ENCODE measurements at regions not wholly inside any gene's neighbourhood (a gene's known extent, or its start where the extent isn't known, plus 50 kb on each side); places are given as distances from the start of the nearest gene placed in this dataset.

- Histone ChIP-seq H3K4me3 (no peak overlapping the region), H3K36me3 (no peaks in the 10 kb centered on the region), H3K4me1 (no peaks in the 10 kb centered on the region), H3K27me3 (no peaks in the 10 kb centered on the region), H3K27ac (no peak overlapping the region), H3K9me3 (no peaks in the 10 kb centered on the region)
- no peak for DNase-seq
- TF ChIP-seq CTCF (IDR thresholded peaks at IDR 0.05) (no peak), POLR2A (IDR thresholded peaks at IDR 0.05) (no peak)
These were observed 1052.0 kb downstream of the TAF11L14 start for GRCh38 chr5:18686253-18686652.

GRCh38 chr5:18687429-18687828 is 1053.2 kb downstream of the TAF11L14 start:
- no peak for TF ChIP-seq CTCF (IDR thresholded peaks at IDR 0.05)
- no peak for TF ChIP-seq POLR2A (IDR thresholded peaks at IDR 0.05)

DNA sequence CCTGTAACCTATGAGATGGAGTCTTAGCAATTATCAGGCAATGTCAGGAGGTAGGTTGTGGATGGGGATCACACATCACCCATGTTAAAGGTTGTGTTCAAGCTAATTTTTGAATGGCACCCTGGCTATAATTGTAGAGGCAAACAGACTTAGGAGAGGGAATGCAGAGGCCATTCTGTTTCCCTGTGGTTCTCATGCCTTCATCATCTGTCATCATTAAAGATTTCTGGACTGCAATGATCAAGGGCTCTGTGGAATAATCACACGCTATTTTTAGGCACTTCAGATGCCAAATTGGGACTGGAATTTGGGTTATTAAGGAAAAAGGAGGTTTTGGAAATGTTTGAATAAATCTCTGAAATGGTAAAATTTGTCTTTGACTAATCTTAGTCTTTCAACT is 1065.4 kb downstream of the TAF11L14 start:
- H3K4me1 ChIP-seq, result no peaks in the 10 kb centered on the region
- H3K27ac ChIP-seq, result no peak overlapping the region
- no peak for TF ChIP-seq POLR2A (IDR thresholded peaks at IDR 0.05)
- TF ChIP-seq CTCF (IDR thresholded peaks at IDR 0.05), result no peak
- no peaks in the 10 kb centered on the region for H3K27me3 ChIP-seq
- no peaks in the 10 kb centered on the region for H3K9me3 ChIP-seq
- no peak overlapping the region for H3K4me3 ChIP-seq
- H3K36me3 ChIP-seq, result no peaks in the 10 kb centered on the region
- DNase-seq, result no peak

More at GRCh38 chr5:18687429-18687828, 1053.2 kb downstream of the TAF11L14 start:
- Histone ChIP-seq H3K27ac (no peak overlapping the region), H3K36me3 (no peaks in the 10 kb centered on the region), H3K4me1 (no peaks in the 10 kb centered on the region), H3K27me3 (no peaks in the 10 kb centered on the region), H3K9me3 (no peaks in the 10 kb centered on the region), H3K4me3 (no peak overlapping the region)
- no peak for DNase-seq

- H3K27me3 ChIP-seq, result no peaks in the 10 kb centered on the region
- H3K27ac ChIP-seq, result no peak overlapping the region
- DNase-seq, result no peak
- TF ChIP-seq POLR2A (IDR thresholded peaks at IDR 0.05), result no peak
- TF ChIP-seq CTCF (IDR thresholded peaks at IDR 0.05), result no peak
- no peaks in the 10 kb centered on the region for H3K36me3 ChIP-seq
- no peaks in the 10 kb centered on the region for H3K9me3 ChIP-seq
- no peaks in the 10 kb centered on the region for H3K4me1 ChIP-seq
- H3K4me3 ChIP-seq, result no peak overlapping the region
These were observed 1068.6 kb downstream of the TAF11L14 start for GRCh38 chr5:18702821-18703220.

- Histone ChIP-seq H3K4me1 (no peaks in the 10 kb centered on the region), H3K27ac (no peak overlapping the region), H3K36me3 (no peaks in the 10 kb centered on the region), H3K27me3 (no peaks in the 10 kb centered on the region), H3K4me3 (no peak overlapping the region), H3K9me3 (no peaks in the 10 kb centered on the region)
- no peak for TF ChIP-seq CTCF (IDR thresholded peaks at IDR 0.05)
- no peak for TF ChIP-seq POLR2A (IDR thresholded peaks at IDR 0.05)
- no peak for DNase-seq
These were observed 1078.8 kb downstream of the TAF11L14 start for GRCh38 chr5:18712936-18713485.

GRCh38 chr5:18720002-18720401 is 1085.7 kb downstream of the TAF11L14 start:
- H3K27me3 ChIP-seq, result no peaks in the 10 kb centered on the region
- no peak overlapping the region for H3K4me3 ChIP-seq
- no peaks in the 10 kb centered on the region for H3K4me1 ChIP-seq
- no peaks in the 10 kb centered on the region for H3K9me3 ChIP-seq
- H3K27ac ChIP-seq, result no peak overlapping the region
- no peaks in the 10 kb centered on the region for H3K36me3 ChIP-seq
- no peak for DNase-seq
- TF ChIP-seq CTCF (IDR thresholded peaks at IDR 0.05) (no peak), POLR2A (IDR thresholded peaks at IDR 0.05) (no peak)

All from Peyer's patch (tissue), 4 donors.